OCI-LY7 (cell line): ENCODE measurements at regions not wholly inside any gene's neighbourhood (a gene's known extent, or its start where the extent isn't known, plus 50 kb on each side); places are given as distances from the start of the nearest gene placed in this dataset.

ENCODE experiments used
- CTCF ChIP-seq: fragments of 200-600 bp; sonication (generic); conservative IDR thresholded peaks from 2 replicates; pipeline ENCODE4 v1.5.1; 2014; ENCODE audit warnings: mild to moderate bottlenecking, antibody characterized with exemption, low read length, moderate library complexity, mixed read lengths
- EZH2phosphoT487 ChIP-seq: fragments of 200-600 bp; sonication (generic); IDR thresholded peaks from 2 replicates; pipeline ENCODE4 v1.6.1; 2018; ENCODE audit warnings: low read depth, borderline replicate concordance, mild to moderate bottlenecking, mixed run types, antibody characterized with exemption, low read length, moderate library complexity, mixed read lengths

DNA sequence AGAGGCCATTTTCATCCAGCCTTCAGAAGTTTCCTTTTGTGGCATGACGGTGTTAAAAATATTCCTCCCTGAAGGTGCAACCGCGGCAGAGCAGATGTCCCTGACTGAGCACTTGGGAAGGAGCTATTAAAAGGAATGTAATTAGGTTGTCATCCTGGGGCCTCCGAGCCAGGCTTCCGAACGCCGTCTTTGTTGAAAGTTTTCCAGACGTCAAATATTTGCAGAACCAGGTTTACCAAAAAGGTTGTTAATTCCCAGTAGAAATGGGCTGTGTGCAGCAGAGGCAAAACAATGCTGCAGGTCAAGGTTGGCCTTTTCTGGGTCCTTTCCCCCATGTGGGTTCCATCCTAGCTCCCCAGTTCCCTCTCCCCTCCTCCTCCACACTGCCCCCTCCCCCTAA lies 88.8 kb upstream of the CALM2 start:
- TF ChIP-seq CTCF (no peak), EZH2phosphoT487 (no peak)
